HFFc6 (cell line): ENCODE measurements at regions not wholly inside any gene's neighbourhood (a gene's known extent, or its start where the extent isn't known, plus 50 kb on each side); places are given as distances from the start of the nearest gene placed in this dataset.

Experiments used
- DNase-seq: peaks from one replicate; pipeline ENCODE4 v3.0.0-alpha.2; 2018
- H3K27ac Mint-ChIP-seq: 2 replicates; pipeline ENCODE4 v1.8.0; 2020; ENCODE audit warnings: mild to moderate bottlenecking, mixed read lengths
- H3K27me3 Mint-ChIP-seq: 2 replicates; pipeline ENCODE4 v1.8.0; 2021; ENCODE audit warnings: mild to moderate bottlenecking, moderate library complexity, mixed read lengths; ENCODE audit not compliant: insufficient read depth
- H3K36me3 Mint-ChIP-seq: 2 replicates; pipeline ENCODE4 v1.8.0; 2021; ENCODE audit warnings: low read depth, mixed read lengths
- H3K4me1 Mint-ChIP-seq: 2 replicates; pipeline ENCODE4 v1.8.0; 2020; ENCODE audit warnings: low read depth, mixed read lengths
- H3K4me3 Mint-ChIP-seq: 2 replicates; pipeline ENCODE4 v1.8.0; 2020; ENCODE audit warnings: mild to moderate bottlenecking, moderate library complexity, mixed read lengths
- H3K9me3 Mint-ChIP-seq: 2 replicates; pipeline ENCODE4 v1.8.0; 2020; ENCODE audit warnings: mild to moderate bottlenecking, mixed read lengths
- TF ChIP-seq, protein P1 (sequence below): fragments of 200-600 bp; sonication (generic); IDR thresholded peaks from 2 replicates; pipeline ENCODE4 v1.5.0; 2021; ENCODE audit warnings: antibody characterized with exemption, mild to moderate bottlenecking

DNA sequence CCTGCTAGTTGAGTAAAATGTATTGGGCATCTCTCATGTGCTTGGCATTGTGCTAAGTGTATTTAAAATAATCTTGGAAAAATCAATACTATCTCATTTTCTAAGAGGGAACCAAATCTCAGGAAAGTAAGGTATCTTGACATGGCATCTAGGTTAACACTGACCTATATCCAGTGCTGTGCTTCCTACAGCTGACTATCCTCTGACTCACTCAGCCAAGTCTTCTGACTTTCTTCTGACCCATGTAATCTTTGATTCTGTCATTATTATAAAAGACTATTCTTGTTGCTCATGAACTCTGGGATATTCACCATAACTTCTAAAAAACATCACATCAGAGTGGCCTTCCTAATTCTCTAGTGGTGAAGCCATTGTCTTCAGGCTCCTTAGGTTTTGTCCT is 304.1 kb upstream of the TENM4 start:
- H3K36me3 Mint-ChIP-seq: no peaks in the 10 kb centered on the region
- no peaks in the 10 kb centered on the region; the same call in 1 of the 2 replicates for H3K27me3 Mint-ChIP-seq
- no peaks in the 10 kb centered on the region; the same call in 1 of the 2 replicates for H3K9me3 Mint-ChIP-seq
- H3K4me3 Mint-ChIP-seq: no peak overlapping the region
- TF ChIP-seq, protein P1, sequence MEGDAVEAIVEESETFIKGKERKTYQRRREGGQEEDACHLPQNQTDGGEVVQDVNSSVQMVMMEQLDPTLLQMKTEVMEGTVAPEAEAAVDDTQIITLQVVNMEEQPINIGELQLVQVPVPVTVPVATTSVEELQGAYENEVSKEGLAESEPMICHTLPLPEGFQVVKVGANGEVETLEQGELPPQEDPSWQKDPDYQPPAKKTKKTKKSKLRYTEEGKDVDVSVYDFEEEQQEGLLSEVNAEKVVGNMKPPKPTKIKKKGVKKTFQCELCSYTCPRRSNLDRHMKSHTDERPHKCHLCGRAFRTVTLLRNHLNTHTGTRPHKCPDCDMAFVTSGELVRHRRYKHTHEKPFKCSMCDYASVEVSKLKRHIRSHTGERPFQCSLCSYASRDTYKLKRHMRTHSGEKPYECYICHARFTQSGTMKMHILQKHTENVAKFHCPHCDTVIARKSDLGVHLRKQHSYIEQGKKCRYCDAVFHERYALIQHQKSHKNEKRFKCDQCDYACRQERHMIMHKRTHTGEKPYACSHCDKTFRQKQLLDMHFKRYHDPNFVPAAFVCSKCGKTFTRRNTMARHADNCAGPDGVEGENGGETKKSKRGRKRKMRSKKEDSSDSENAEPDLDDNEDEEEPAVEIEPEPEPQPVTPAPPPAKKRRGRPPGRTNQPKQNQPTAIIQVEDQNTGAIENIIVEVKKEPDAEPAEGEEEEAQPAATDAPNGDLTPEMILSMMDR: no peak
- H3K27ac Mint-ChIP-seq: no peak overlapping the region
- no peaks in the 10 kb centered on the region for H3K4me1 Mint-ChIP-seq
- no peak for DNase-seq

DNA sequence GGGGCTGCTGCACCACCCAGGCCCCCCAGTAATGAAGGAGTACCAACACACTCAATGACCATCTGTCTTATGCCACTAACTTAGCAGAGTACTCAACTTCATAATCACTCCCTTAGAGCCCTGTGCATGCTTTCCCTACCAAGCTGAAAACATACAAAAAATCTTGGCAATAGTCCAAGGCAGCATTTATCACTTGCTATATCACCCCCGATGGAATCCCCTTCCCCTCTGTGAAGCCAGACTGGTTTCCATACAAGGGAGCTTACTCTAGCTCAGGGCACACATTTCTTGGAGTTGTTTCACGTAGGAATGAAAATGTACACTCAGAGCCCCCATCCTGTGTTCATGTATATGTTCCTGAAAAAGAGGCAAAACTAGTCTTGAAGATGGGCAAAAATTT is 301.3 kb upstream of the TENM4 start:
- no peaks in the 10 kb centered on the region for H3K36me3 Mint-ChIP-seq
- H3K4me1 Mint-ChIP-seq: no peaks in the 10 kb centered on the region
- H3K27me3 Mint-ChIP-seq: no peaks in the 10 kb centered on the region; the same call in 1 of the 2 replicates
- no peak overlapping the region for H3K4me3 Mint-ChIP-seq
- H3K27ac Mint-ChIP-seq: no peak overlapping the region
- H3K9me3 Mint-ChIP-seq: no peaks in the 10 kb centered on the region; the same call in 1 of the 2 replicates
- no peak for DNase-seq
- TF ChIP-seq, protein P1: no peak

DNA sequence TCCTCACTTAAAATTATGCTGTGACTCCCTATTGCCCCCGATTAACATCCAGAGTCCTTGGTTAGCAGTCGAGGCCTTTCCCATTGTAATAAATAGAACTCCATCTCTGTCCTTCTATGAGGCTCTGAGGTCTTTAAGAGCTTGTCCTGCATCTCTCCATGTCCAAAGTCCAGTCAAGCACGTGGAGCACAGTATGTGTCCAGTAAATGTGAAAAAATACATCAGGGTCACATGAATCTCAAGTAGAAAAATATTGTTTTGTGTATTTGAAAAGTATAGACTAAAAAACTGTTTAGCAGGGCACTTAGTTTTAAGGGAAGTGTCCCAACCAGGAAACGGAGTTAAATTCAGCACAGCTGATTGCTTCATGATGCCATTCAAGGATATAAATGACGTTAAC is 298.8 kb upstream of the TENM4 start:
- no peak overlapping the region for H3K4me3 Mint-ChIP-seq
- H3K9me3 Mint-ChIP-seq: no peaks in the 10 kb centered on the region; the same call in 1 of the 2 replicates
- no peak for DNase-seq
- no peak overlapping the region for H3K27ac Mint-ChIP-seq
- H3K27me3 Mint-ChIP-seq: peaks cover 2% of the 10 kb centered on the region
- TF ChIP-seq, protein P1: no peak
- no peaks in the 10 kb centered on the region for H3K4me1 Mint-ChIP-seq
- H3K36me3 Mint-ChIP-seq: no peaks in the 10 kb centered on the region

DNA sequence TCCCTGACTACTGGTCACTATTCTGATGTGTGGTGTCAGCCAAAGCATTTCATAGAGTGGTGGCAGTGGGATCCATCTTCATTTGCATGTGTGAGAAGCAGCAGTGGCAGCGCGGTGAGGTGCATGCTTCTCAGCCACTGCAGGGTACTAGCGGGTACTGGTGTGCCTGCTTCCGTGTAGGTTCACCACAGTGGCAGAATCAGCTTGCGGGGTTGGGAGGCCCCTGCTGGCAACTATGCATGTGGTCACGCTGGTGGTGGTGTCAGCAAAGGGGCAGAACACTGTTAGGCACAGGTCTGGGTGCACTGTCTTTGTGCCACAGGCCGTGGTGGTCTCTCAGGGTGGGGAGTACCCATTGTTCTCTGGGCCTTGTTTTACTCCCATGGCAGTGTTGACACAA is 286.4 kb upstream of the TENM4 start:
- Mint-ChIP-seq H3K27me3 (no peaks in the 10 kb centered on the region), H3K4me1 (no peaks in the 10 kb centered on the region), H3K36me3 (no peaks in the 10 kb centered on the region), H3K4me3 (no peak overlapping the region), H3K27ac (no peak overlapping the region), H3K9me3 (peaks cover 4% of the 10 kb centered on the region; the same call in 1 of the 2 replicates)
- TF ChIP-seq, protein P1: no peak
- DNase-seq: no peak

DNA sequence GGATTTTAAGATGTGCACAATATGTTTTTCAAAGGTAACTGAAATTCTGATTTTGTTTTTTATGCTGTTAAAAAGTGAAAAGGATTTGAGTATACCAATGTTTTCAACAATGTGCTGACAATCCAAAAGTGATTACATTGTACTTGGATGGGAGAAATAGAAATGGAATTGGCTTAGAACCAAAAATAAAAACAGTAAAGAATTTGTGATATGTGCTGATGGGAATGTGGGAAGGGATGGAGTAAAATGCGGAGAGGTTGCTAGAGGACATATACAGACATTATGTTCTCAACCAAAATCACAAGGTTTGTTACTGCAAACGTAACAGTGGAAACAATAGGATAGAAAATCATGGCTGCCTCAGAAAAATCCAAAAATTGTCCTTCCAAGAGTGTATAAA is 279.3 kb upstream of the TENM4 start:
- no peaks in the 10 kb centered on the region for H3K9me3 Mint-ChIP-seq
- H3K27ac Mint-ChIP-seq: no peak overlapping the region
- TF ChIP-seq, protein P1: no peak
- peaks cover 2% of the 10 kb centered on the region; the same call in 1 of the 2 replicates for H3K27me3 Mint-ChIP-seq
- H3K4me1 Mint-ChIP-seq: no peaks in the 10 kb centered on the region
- DNase-seq: no peak
- H3K36me3 Mint-ChIP-seq: no peaks in the 10 kb centered on the region
- no peak overlapping the region for H3K4me3 Mint-ChIP-seq
